Activated CD4-positive, alpha-beta T cell treated with anti-CD3 and anti-CD28 coated beads for 1 hour (primary cell): ENCODE measurements at regions not wholly inside any gene's neighbourhood (a gene's known extent, or its start where the extent isn't known, plus 50 kb on each side); places are given as distances from the start of the nearest gene placed in this dataset.

ENCODE experiments used
- DNase-seq: peaks from one replicate; pipeline ENCODE4 v3.0.0-alpha.2; 2020

DNA sequence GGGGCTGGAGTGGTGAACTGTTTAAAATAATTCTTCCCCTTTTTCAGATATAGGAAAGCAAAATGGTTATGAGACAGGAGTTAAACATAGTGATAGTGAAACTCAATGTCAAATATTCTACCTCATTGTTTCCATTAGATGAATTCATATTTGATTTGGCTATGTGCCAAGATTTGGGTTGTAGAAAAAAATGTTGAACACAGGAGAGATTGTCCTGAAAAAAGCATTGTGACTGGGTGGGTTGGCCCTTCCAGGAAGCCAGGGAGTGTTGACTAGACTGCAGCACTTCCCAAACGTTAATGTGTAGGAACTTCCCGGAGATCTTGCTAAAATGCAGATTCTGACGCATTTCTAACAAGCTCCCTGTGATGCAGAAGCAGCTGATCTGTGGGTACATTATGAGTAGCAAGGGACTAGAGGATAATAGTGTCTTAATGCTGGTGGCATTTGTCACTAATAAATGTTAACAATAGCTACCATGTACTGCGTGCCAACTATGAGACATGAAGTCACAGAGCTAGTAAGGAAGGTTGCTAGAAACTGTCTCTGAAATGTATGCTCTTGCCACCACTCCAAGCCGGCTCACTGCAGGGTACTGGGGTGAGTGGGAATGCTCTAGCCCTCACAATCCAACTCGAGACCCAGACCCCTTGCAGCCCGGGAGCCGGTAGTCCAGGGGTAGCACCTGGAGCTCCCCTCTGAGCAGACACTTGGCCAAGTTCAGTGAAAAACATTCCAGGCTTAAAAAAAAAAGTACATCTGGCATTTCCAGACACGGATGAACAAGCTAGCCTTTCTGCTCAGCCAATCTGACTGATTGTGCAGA, 120.6 kb downstream of the CD47 start:
- DNase-seq, result no peak

- no peak for DNase-seq
Measured at GRCh38 chr3:107969525-107969924, 121.3 kb downstream of the CD47 start.

- DNase-seq, result no peak
Measured at GRCh38 chr3:107966276-107966675, 124.6 kb downstream of the CD47 start.

GRCh38 chr3:107965136-107965655, 125.6 kb downstream of the CD47 start:
- no peak for DNase-seq

DNA sequence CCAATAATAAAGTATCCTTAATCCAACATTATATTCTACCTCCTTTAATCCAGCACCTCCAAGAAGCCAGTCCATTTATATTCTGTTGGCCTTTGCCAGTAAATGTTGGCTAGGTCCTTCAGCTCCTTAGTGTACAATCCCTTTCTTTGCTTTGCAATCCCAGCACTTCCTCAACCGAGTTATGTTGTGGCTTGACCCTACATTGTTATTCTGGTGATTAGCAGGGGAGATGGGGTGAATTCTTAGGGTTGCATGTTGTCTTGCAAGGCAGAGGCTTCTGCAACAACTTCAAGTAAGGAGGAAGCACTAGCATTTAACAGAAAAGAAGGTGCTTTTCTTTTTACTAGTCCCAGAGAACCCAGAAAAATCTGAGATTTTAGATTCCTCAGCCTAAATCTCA, 127.2 kb downstream of the CD47 start:
- no peak for DNase-seq

- DNase-seq, result no peak
Measured at GRCh38 chr3:107962946-107963345, 127.9 kb downstream of the CD47 start.

- no peak for DNase-seq
Measured at GRCh38 chr3:107962037-107962436, 128.8 kb downstream of the CD47 start.

DNA sequence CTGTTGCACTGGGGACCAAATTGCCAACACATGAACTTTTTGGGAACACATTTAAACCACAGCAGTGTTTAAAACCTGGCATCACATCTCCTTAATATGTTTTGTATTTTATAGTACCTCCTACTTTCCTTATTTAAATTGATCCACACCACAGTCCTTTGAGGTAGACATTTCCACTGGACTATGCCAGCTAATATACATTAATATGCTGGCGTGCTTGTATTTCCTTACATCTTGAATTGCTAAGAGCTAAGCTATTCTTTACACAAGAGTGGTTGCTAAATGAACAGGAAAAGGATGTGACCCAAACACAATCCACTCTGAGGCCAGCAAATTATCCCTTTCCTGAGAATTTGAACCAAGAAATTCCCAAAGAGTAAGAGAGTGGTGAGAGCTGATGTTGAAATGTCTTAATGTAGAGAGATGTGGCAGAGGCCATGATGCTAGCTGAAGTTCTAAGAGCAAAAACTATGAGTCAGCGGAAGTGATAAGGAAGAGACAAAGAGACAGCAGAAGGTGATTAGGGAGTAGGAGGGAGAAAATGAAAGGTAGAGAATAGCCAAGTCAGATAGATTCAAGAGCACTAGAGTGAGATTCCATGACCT, 131.2 kb downstream of the CD47 start:
- DNase-seq, result no peak

DNA sequence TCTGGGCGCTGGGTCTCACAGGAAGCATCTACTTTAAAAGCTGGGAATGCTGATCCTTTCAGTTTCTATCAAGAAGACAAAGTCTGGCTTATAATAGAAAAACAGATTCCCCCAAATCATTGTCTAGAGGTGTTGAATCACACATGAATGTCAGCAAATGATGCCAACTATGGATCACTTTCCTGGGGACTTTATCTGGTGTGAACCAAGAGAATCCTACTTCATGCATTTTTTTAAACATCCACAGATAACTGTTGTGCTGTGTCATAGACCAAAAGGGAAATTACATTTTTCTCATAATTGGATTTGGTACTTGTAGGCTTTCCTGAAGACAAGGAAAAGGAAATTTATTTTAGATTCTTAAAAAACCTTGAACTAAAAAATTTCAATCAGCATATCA, 132.7 kb downstream of the CD47 start:
- no peak for DNase-seq

DNA sequence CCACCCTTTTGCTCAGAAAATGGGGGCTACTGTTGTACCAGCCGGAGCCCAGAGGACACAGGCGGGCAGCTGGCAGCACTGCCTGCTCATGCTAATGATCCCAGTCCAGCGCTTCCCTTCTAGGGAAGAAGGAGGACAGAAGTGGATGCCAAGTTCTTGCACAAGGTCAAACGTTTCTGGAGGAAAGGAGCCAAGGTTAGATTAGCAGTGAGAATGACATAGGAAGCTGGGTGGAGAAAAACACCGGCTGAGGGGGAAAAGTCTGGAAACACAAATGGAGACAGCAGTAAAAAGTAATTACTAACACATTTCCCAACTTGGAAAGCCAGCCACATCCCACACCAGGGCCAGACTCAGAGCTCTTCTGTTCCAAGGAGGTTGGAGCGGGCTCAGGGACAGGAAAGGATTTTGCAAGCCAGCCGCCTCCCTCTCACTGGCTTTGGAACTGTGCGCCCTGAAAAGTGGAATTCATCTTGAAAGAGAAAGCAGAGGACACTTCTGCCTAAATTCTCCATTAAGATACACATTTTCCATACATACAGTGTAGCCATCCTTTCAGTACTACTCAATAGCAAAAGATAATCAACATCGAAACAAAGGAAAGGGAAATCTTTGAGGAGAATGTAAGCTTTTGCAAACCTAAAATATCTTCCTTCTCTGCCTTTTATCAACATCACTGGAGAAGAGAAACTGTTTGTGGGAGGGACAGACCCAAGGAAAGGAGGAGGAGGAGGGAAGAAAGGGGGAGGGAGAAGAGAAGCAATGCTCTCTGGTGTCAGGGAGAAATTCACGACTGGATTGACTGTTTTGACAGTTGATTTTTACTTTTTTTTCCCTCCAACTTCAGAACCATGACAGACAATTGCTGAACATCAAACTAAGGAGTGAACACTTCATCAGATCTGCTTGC, 133.6 kb downstream of the CD47 start:
- DNase-seq, result no peak

DNA sequence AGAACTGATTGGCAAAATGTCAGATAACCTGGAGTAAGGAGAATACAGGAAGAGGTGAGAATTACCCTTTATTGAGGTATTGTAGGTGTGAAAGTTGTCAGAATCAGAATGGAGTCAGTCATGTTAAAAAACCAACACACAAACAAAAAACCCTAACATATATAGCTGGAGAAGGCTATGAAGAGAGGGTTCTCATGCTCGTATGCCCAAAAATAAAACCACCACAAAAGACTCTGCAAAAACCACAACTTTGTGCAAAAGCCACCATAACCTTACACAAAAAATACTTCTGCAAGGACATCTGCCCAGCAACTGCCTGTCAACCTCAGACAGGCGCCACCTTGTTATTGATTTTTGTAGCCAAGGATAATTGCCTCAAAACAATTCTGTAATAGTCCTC, 136.0 kb downstream of the CD47 start:
- DNase-seq, result no peak

DNA sequence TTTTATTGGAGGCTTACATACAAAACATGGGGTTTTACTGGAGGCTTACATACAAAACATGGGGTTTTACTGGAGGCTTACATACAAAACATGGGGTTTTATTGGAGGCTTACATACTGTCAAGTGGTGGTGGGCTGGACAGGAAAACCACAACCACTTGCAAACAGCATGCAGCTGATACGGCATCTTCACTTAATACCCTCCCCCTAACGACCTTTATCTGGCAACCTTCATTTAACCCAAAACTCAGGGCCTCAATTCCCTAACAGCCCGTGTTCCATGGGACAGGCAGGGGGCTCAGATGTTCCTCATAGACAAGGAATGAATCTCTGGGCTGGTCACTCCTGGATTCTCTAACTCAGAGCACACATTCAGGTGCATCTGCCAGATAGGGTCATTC, 137.1 kb downstream of the CD47 start:
- no peak for DNase-seq

DNA sequence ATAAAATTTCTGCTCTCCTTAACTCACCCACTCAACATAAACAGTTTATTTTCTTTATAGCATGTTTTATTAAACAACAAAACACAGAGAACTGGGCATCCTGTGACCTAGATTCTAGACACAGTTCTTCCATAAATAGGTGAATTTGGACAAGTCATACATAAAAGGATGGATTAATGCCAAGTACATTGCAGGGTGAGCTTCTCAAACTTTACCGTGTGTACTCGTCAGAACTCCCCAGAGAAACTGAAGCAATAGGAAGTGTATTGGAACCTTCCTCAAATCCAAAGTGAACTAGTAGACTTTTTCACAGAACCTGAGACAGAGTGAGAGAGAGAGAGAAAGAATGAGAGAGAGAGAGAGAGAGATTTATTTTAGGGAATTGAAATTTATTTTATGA, 139.7 kb downstream of the CD47 start:
- DNase-seq, result no peak

DNA sequence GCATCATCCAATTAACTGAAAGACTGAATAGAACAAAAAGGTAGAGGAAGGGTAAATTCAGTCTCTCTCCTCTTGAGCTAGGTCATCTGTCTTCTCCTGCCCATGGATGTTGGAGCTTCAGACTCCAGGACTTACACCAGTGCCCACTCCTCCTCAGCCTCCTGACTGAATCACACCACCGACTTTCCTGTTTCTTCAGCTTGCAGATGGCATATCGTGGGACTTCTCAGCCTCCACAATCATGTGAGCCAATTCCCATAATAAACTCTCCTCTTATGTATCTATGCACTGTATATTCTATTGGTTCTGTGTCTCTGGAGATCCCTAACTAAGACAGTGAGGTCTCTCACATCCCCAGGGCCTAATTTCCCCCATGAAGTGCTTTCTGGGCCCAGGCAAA, 140.4 kb downstream of the CD47 start:
- DNase-seq, result no peak

- DNase-seq, result no peak
Measured at GRCh38 chr3:107949394-107949970, 141.3 kb downstream of the CD47 start.

- DNase-seq, result no peak
Measured at GRCh38 chr3:107947203-107947602, 143.6 kb downstream of the CD47 start.

DNA sequence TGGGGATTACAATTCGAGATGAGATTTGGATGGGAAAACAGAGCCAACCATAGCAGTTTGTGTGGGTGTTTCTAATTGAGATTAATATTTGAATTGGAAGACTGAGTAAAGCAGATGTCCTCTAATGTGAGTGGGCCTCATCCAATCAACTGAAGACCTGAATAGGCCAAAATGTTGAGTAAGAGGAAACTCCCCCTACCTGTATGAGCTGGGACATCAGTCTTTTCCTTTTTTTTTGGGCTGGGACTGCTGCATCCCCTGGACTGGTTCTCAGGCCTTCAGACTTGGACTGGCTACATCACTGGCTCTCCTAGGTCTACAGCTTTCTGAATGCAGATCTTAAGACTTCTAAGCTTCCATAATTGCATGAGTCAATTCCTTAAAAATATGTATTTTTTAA, 144.1 kb downstream of the CD47 start:
- DNase-seq, result no peak

GRCh38 chr3:107945417-107946094, 145.3 kb downstream of the CD47 start:
- no peak for DNase-seq

- no peak for DNase-seq
Measured at GRCh38 chr3:107943786-107944523, 146.9 kb downstream of the CD47 start.

GRCh38 chr3:107942951-107943749, 147.7 kb downstream of the CD47 start:
- DNase-seq, result no peak

DNA sequence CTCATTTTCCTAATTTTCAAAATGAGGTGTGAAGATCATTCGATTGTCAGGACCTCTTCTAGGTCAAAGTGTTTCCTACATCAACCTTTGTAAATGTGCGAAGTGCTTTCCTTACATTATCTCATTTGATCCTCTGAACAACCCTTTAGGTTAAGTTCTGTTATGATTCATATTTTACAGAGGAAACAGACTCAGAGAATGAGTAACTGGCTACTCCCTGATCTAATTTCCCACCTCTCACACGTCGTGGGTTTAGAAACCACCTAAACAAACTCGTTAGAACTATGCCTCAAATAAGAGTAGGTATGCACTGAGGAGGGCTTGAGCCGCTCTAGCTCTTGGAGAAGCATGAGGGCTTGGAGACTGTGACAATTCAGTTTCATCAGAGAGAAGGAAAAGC, 148.6 kb downstream of the CD47 start:
- DNase-seq, result no peak
